Lower leg skin (tissue), 4 donors: ENCODE measurements at regions not wholly inside any gene's neighbourhood (a gene's known extent, or its start where the extent isn't known, plus 50 kb on each side); places are given as distances from the start of the nearest gene placed in this dataset.

Experiments
- DNase-seq, 2 donors: peaks; one replicate each; pipeline ENCODE4 v3.0.0-alpha.2; 2019; ENCODE audit warnings: low spot score in 2 of 2
- H3K4me3 ChIP-seq: fragments of 200-600 bp; sonication (generic); 2 replicates; pipeline ENCODE4 v1.5.1; 2017; ENCODE audit warnings: mild to moderate bottlenecking, low read depth; ENCODE audit not compliant: poor library complexity, severe bottlenecking
- CTCF ChIP-seq, 3 donors: fragments of 450-650 bp; IDR thresholded peaks; one replicate each; pipeline ENCODE4 v1.5.1; 2016; ENCODE audit warnings: antibody characterized with exemption in 3 of 3, mild to moderate bottlenecking in 3 of 3, moderate library complexity in 2 of 3
- POLR2A ChIP-seq, 2 donors: fragments of 450-650 bp; IDR thresholded peaks; one replicate each; pipeline ENCODE4 v1.6.1; 2016 to 2017; ENCODE audit warnings: antibody characterized with exemption in 2 of 2, mild to moderate bottlenecking in 1 of 2, moderate library complexity in 1 of 2
- WGBS, 2 donors: methylation state at CpG; one replicate each; pipeline ENCODE4 v1.1.5; 2018; 5-methylcytosine and 5-hydroxymethylcytosine counted together
- intact Hi-C: fragments of 100-400 bp; cut with DNase I; formaldehyde crosslinking; loops from one replicate; pipeline ENCODE4 v1.15.0; 2023; ENCODE audit warnings: low total_unique reads

DNA sequence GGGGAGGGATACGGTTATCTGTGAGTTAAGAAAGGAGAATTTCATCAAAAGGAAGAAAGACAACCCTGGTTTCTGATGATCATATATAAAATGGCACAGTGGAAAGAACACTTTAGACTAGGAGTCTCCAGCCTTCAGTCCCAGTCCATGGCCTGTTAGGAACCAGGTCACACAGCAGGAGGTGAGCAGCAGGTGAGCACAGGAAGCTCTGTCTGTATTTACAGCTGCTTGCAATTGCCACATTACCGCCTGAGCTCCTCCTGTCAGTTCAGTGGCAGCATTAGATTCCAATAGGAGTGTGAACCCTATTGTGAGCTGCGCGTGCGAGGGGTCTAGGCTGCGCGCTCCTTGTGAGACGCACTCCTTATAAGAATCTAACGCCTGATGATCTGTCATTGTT lies 137.9 kb downstream of the BTG1 start:
- TF ChIP-seq POLR2A (IDR thresholded peaks at IDR 0.05) (no peak), CTCF (IDR thresholded peaks at IDR 0.05) (no peak)
- DNase-seq, result no peak
- intact Hi-C loops, result no loop called here
- 96 to 98% methylated on average over 9 of the region's 9 CpGs for WGBS, 2 donors
- no peak overlapping the region for H3K4me3 ChIP-seq

DNA sequence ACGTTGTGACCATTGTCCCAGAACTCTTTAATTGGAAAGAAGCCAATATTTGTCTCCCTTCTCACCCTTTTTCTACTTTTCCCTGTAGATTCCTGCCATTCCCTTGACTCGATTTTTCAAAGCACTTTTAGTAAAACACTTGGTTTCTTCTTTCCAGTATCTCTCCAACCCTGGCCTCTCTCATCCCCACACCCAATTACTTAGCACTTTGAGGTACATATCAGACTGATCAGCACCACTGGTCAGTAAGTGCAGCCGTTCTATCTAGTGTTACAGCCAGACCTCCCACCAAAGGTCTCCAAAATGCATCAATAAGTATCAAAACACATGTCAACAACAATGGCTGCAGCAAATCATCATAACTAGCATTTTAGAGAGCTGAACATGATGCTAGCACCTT lies 141.9 kb downstream of the BTG1 start:
- TF ChIP-seq POLR2A (IDR thresholded peaks at IDR 0.05) (no peak), CTCF (IDR thresholded peaks at IDR 0.05) (no peak)
- DNase-seq, result no peak
- no peak overlapping the region for H3K4me3 ChIP-seq
- 64 to 68% methylated on average over 3 of the region's 3 CpGs for WGBS, 2 donors
- intact Hi-C loops, result no loop called here

GRCh38 chr12:92002673-92003382 lies 142.8 kb downstream of the BTG1 start:
- intact Hi-C loops, result no loop called here
- no peak overlapping the region for H3K4me3 ChIP-seq
- 66 to 68% methylated on average over 5 of the region's 5 CpGs for WGBS, 2 donors
- DNase-seq, result no peak
- TF ChIP-seq CTCF (IDR thresholded peaks at IDR 0.05) (no peak), POLR2A (IDR thresholded peaks at IDR 0.05) (no peak)

- intact Hi-C loops, result no loop called here
- no peak overlapping the region for H3K4me3 ChIP-seq
- 87 to 92% methylated on average over 1 of the region's 1 CpG for WGBS, 2 donors
- DNase-seq, result no peak
- TF ChIP-seq POLR2A (IDR thresholded peaks at IDR 0.05), result no peak
Measured at GRCh38 chr12:92002195-92002649, 143.4 kb downstream of the BTG1 start.

DNA sequence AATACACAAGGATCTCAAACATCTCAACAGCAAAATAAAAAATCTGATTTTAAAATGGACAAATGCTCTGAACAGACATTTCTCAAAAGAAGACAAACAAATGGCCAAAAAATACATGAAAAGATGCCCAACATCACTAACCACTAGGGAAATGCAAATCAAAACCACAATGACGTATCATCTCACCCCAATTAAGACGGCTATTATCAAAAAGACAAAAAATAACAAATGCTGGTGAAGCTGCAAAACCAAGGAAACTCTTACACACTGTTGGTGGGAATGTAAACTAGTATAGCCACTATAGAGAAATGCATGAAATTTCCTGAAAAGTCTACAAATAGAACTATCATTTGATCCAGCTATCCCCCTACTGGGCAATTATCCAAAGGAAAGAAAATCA lies 145.0 kb downstream of the BTG1 start:
- TF ChIP-seq CTCF (IDR thresholded peaks at IDR 0.05) (no peak), POLR2A (IDR thresholded peaks at IDR 0.05) (no peak)
- 52 to 58% methylated on average over 2 of the region's 2 CpGs for WGBS, 2 donors
- DNase-seq, result no peak
- H3K4me3 ChIP-seq, result no peak overlapping the region
- intact Hi-C loops, result no loop called here

GRCh38 chr12:91999823-92000222 lies 145.8 kb downstream of the BTG1 start:
- DNase-seq, result no peak
- no peak overlapping the region for H3K4me3 ChIP-seq
- intact Hi-C loops, result no loop called here
- WGBS, 2 donors, result 100% methylated on average over 1 of the region's 1 CpG
- TF ChIP-seq POLR2A (IDR thresholded peaks at IDR 0.05) (no peak), CTCF (IDR thresholded peaks at IDR 0.05) (no peak)
